Superior temporal gyrus (tissue), 1 donor: ENCODE measurements at regions not wholly inside any gene's neighbourhood (a gene's known extent, or its start where the extent isn't known, plus 50 kb on each side); places are given as distances from the start of the nearest gene placed in this dataset.
"Not testable (repeated sequence)": the region's sequence is repeated elsewhere in the genome, so short reads cannot be mapped to it uniquely, and the experiment has no call there.

Source experiments
- DNase-seq: peaks from one replicate; pipeline ENCODE4 v3.0.0-alpha.2; 2016; ENCODE audit errors: extremely low spot score

- peak; percentile 79 for DNase-seq
These were observed 50.0 kb downstream of the PTPRS start for GRCh38 chr19:5290336-5291262.

- peak; percentile 12 for DNase-seq
These were observed 51.3 kb downstream of the PTPRS start for GRCh38 chr19:5289060-5289990.

- DNase-seq: peak; percentile 22
These were observed 52.3 kb downstream of the PTPRS start for GRCh38 chr19:5288347-5288739.

GRCh38 chr19:5287066-5287465, 53.5 kb downstream of the PTPRS start:
- DNase-seq: no peak

- DNase-seq: no peak
These were observed 54.1 kb downstream of the PTPRS start for GRCh38 chr19:5286465-5287029.

- no peak for DNase-seq
These were observed 54.7 kb downstream of the PTPRS start for GRCh38 chr19:5285955-5286354.

GRCh38 chr19:5285311-5285710, 55.3 kb downstream of the PTPRS start:
- DNase-seq: no peak

GRCh38 chr19:5282901-5283300, 57.7 kb downstream of the PTPRS start:
- no peak for DNase-seq

GRCh38 chr19:5281588-5281987, 59.0 kb downstream of the PTPRS start:
- DNase-seq: no peak

- not testable (repeated sequence) for DNase-seq
These were observed 64.9 kb downstream of the PTPRS start for GRCh38 chr19:5275668-5276067.

- no peak for DNase-seq
These were observed 66.8 kb downstream of the PTPRS start for GRCh38 chr19:5273782-5274181.

GRCh38 chr19:5271145-5271544, 69.5 kb downstream of the PTPRS start:
- DNase-seq: no peak

- no peak for DNase-seq
These were observed 70.7 kb downstream of the PTPRS start for GRCh38 chr19:5269926-5270325.

GRCh38 chr19:5269279-5269678, 71.3 kb downstream of the PTPRS start:
- no peak for DNase-seq

- DNase-seq: no peak
These were observed 71.8 kb downstream of the PTPRS start for GRCh38 chr19:5268801-5269200.

- DNase-seq: no peak
These were observed 75.4 kb downstream of the PTPRS start for GRCh38 chr19:5265260-5265659.

- DNase-seq: no peak
These were observed 76.2 kb downstream of the PTPRS start for GRCh38 chr19:5264453-5264852.

- no peak for DNase-seq
These were observed 77.0 kb downstream of the PTPRS start for GRCh38 chr19:5263615-5264014.

GRCh38 chr19:5262721-5263120, 77.9 kb downstream of the PTPRS start:
- no peak for DNase-seq

GRCh38 chr19:5261156-5261890, 79.3 kb downstream of the PTPRS start:
- no peak for DNase-seq

GRCh38 chr19:5260381-5260967, 80.1 kb downstream of the PTPRS start:
- no peak for DNase-seq
